NCI-H345 (cell line): ENCODE measurements at regions not wholly inside any gene's neighbourhood (a gene's known extent, or its start where the extent isn't known, plus 50 kb on each side); places are given as distances from the start of the nearest gene placed in this dataset.

Experiments used
- DNase-seq: peaks from one replicate; lab custom pipeline; 2025; lab: John Stamatoyannopoulos, UW

GRCh38 chr14:100399052-100399849 lies 76.1 kb downstream of the SLC25A47 start:
- DNase-seq, result no peak

- DNase-seq, result no peak
Measured at GRCh38 chr14:100400115-100400514, 77.0 kb downstream of the SLC25A47 start.

- DNase-seq, result no peak
Measured at GRCh38 chr14:100401031-100401692, 78.0 kb downstream of the SLC25A47 start.

GRCh38 chr14:100401792-100402191 lies 78.7 kb downstream of the SLC25A47 start:
- no peak for DNase-seq

- no peak for DNase-seq
Measured at GRCh38 chr14:100402631-100403030, 79.5 kb downstream of the SLC25A47 start.

- no peak for DNase-seq
Measured at GRCh38 chr14:100403105-100403504, 80.0 kb downstream of the SLC25A47 start.

GRCh38 chr14:100403802-100404365 lies 80.7 kb downstream of the SLC25A47 start:
- no peak for DNase-seq

GRCh38 chr14:100404419-100404818 lies 81.3 kb downstream of the SLC25A47 start:
- no peak for DNase-seq

- no peak for DNase-seq
Measured at GRCh38 chr14:100405760-100406455, 82.8 kb downstream of the SLC25A47 start.

- no peak for DNase-seq
Measured at GRCh38 chr14:100406505-100407131, 83.5 kb downstream of the SLC25A47 start.

- DNase-seq, result no peak
Measured at GRCh38 chr14:100407376-100408102, 84.4 kb downstream of the SLC25A47 start.

GRCh38 chr14:100408350-100409002 lies 85.3 kb downstream of the SLC25A47 start:
- no peak for DNase-seq

GRCh38 chr14:100409003-100409360 lies 85.8 kb downstream of the SLC25A47 start:
- no peak for DNase-seq

- no peak for DNase-seq
Measured at GRCh38 chr14:100409651-100410050, 86.5 kb downstream of the SLC25A47 start.

GRCh38 chr14:100410056-100410565 lies 87.0 kb downstream of the SLC25A47 start:
- no peak for DNase-seq

- DNase-seq, result no peak
Measured at GRCh38 chr14:100413699-100414098, 90.6 kb downstream of the SLC25A47 start.

- DNase-seq, result no peak
Measured at GRCh38 chr14:100415226-100415625, 92.1 kb downstream of the SLC25A47 start.

GRCh38 chr14:100416081-100416680 lies 93.0 kb downstream of the SLC25A47 start:
- DNase-seq, result no peak

GRCh38 chr14:100416921-100417860 lies 94.1 kb downstream of the SLC25A47 start:
- no peak for DNase-seq
